ENCODE measurements at regions not wholly inside any gene's neighbourhood (a gene's known extent, or its start where the extent isn't known, plus 50 kb on each side); places are given as distances from the start of the nearest gene placed in this dataset.

DNA sequence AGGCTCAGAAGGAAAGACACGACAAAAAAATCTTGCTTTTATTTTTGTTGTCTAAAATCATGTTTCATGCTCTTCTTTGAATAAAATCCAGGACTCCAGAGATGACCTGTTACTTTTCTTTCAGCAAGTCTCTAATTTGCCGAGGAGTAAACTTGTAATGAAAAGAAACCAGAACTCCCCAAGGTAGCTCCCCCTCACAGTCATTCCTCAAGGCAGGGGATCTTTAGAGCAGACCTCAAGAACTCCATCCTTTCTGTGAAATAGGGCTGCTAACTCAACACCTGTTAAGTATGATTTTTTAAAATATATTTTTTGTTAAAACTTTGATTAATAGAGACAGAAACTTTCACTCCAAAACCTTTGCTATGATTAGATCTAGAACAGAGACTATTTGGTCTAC is 82.7 kb upstream of the ABCD3 start:
- no peak overlapping the region for H3K4me3 Mint-ChIP-seq
- H3K36me3 Mint-ChIP-seq (ENCODE audit: low read depth): peaks cover 2% of the 10 kb centered on the region
- no peak overlapping the region for H3K27ac Mint-ChIP-seq
- no peaks in the 10 kb centered on the region for H3K9me3 ChIP-seq (ENCODE audit: control insufficient read depth, low read length, poor library complexity, severe bottlenecking)
- H3K27me3 Mint-ChIP-seq: peaks cover 38% of the 10 kb centered on the region
- H3K4me1 Mint-ChIP-seq: peaks cover 3% of the 10 kb centered on the region
- ATAC-seq: no peak
- DNase-seq: no peak

GRCh38 chr1:94334764-94335163 is 83.4 kb upstream of the ABCD3 start:
- no peaks in the 10 kb centered on the region for H3K9me3 ChIP-seq (ENCODE audit: control insufficient read depth, low read length, poor library complexity, severe bottlenecking)
- DNase-seq: no peak
- H3K4me1 Mint-ChIP-seq: peaks cover under 1% of the 10 kb centered on the region
- H3K27me3 Mint-ChIP-seq: peaks cover 38% of the 10 kb centered on the region
- no peak for ATAC-seq
- no peak overlapping the region for H3K27ac Mint-ChIP-seq
- no peaks in the 10 kb centered on the region for H3K36me3 Mint-ChIP-seq (ENCODE audit: low read depth)
- H3K4me3 Mint-ChIP-seq: no peak overlapping the region

- no peak overlapping the region for H3K27ac Mint-ChIP-seq
- no peaks in the 10 kb centered on the region for H3K4me1 Mint-ChIP-seq
- DNase-seq (no peak), ATAC-seq (no peak)
- H3K4me3 Mint-ChIP-seq: no peak overlapping the region
- no peaks in the 10 kb centered on the region for H3K9me3 ChIP-seq (ENCODE audit: control insufficient read depth, low read length, poor library complexity, severe bottlenecking)
- H3K27me3 Mint-ChIP-seq: peaks cover 47% of the 10 kb centered on the region
- peaks cover 3% of the 10 kb centered on the region for H3K36me3 Mint-ChIP-seq (ENCODE audit: low read depth)
Measured at GRCh38 chr1:94332952-94333351, 85.2 kb upstream of the ABCD3 start.

DNA sequence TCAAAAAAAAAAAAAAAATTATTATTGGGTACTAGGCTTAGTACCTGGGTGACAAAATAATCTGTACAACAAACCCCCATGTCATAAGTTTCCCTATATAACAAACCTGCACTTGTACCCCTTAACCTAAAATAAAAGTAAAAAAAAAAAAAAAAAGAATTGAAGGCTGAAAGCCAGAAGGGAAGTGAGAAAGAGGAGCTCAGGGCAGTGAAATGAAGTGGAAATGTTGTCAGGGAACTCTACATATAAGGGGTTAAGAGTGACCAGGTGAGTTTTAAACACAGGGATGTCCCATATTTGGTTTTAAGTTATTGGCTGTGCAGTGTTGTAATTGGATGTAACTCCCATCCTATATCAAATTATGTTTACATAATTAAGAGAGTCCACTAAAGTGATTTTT is 85.7 kb upstream of the ABCD3 start:
- Mint-ChIP-seq H3K27me3 (peaks cover 51% of the 10 kb centered on the region), H3K4me3 (no peak overlapping the region), H3K27ac (no peak overlapping the region), H3K4me1 (no peaks in the 10 kb centered on the region), H3K36me3 (ENCODE audit: low read depth) (peaks cover 4% of the 10 kb centered on the region)
- no peaks in the 10 kb centered on the region for H3K9me3 ChIP-seq (ENCODE audit: control insufficient read depth, low read length, poor library complexity, severe bottlenecking)
- no peak for ATAC-seq
- DNase-seq: no peak

GRCh38 chr1:94329986-94330385 is 88.2 kb upstream of the ABCD3 start:
- H3K9me3 ChIP-seq (ENCODE audit: control insufficient read depth, low read length, poor library complexity, severe bottlenecking): no peaks in the 10 kb centered on the region
- H3K4me3 Mint-ChIP-seq: no peak overlapping the region
- no peak for ATAC-seq
- DNase-seq: no peak
- H3K4me1 Mint-ChIP-seq: no peaks in the 10 kb centered on the region
- H3K36me3 Mint-ChIP-seq (ENCODE audit: low read depth): peaks cover 4% of the 10 kb centered on the region
- peaks cover 68% of the 10 kb centered on the region for H3K27me3 Mint-ChIP-seq
- H3K27ac Mint-ChIP-seq: no peak overlapping the region

DNA sequence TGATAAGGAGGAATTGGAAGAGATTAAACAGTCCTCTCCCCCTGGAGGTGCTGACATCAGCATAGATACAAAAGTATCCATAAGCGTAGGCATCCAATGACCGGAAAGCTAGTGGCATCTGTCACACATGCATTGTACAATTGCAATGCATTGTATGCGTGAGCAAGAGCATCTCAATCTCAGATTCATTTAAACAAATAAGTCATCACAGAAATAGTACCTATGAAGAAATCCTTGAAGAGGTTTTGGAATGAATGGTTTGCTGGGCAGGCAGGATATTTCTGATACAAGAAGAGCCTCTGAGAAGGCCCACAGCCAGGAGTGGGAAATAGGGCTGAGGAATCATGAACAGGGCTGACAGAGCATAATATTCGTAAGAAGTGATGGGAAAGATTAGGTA is 88.9 kb upstream of the ABCD3 start:
- no peaks in the 10 kb centered on the region for H3K9me3 ChIP-seq (ENCODE audit: control insufficient read depth, low read length, poor library complexity, severe bottlenecking)
- Mint-ChIP-seq H3K4me1 (no peaks in the 10 kb centered on the region), H3K36me3 (ENCODE audit: low read depth) (peaks cover 4% of the 10 kb centered on the region), H3K27ac (no peak overlapping the region), H3K27me3 (peaks cover 68% of the 10 kb centered on the region), H3K4me3 (no peak overlapping the region)
- ATAC-seq: no peak
- DNase-seq: no peak

- ATAC-seq: no peak
- H3K9me3 ChIP-seq (ENCODE audit: control insufficient read depth, low read length, poor library complexity, severe bottlenecking): no peaks in the 10 kb centered on the region
- Mint-ChIP-seq H3K27me3 (peaks cover 76% of the 10 kb centered on the region), H3K4me1 (no peaks in the 10 kb centered on the region), H3K36me3 (ENCODE audit: low read depth) (peaks cover 4% of the 10 kb centered on the region), H3K27ac (no peak overlapping the region), H3K4me3 (no peak overlapping the region)
- no peak for DNase-seq
Measured at GRCh38 chr1:94327001-94327690, 89.8 kb upstream of the ARHGAP29 start.

DNA sequence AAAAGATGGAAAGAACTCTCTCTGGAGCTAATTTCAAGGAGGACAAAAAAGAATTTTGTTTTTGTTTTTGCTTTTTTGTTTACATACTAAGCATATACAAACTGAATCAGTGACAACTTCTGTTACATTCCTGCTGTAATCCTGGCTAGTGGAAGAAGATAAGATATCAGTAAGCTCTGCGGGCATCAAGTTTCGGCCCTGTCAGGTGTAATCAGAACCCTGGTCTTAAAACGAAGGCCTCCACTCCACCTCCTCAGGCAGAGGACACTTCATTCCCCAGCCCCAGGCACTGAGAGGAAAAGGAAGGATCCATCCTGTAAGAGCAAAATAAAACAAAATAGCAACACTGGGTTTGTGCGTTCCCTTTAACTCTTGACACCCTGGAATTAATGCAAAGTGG is 88.9 kb upstream of the ARHGAP29 start:
- H3K27ac Mint-ChIP-seq: no peak overlapping the region

GRCh38 chr1:94325377-94326302 is 88.3 kb upstream of the ARHGAP29 start:
- Mint-ChIP-seq H3K27ac (no peak overlapping the region), H3K4me3 (no peak overlapping the region), H3K27me3 (peaks cover 68% of the 10 kb centered on the region), H3K36me3 (ENCODE audit: low read depth) (peaks cover 4% of the 10 kb centered on the region), H3K4me1 (no peaks in the 10 kb centered on the region)
- DNase-seq: no peak
- no peak for ATAC-seq
- no peaks in the 10 kb centered on the region for H3K9me3 ChIP-seq (ENCODE audit: control insufficient read depth, low read length, poor library complexity, severe bottlenecking)

More for the DNA sequence above, 88.9 kb upstream of the ARHGAP29 start:
- H3K9me3 ChIP-seq (ENCODE audit: control insufficient read depth, low read length, poor library complexity, severe bottlenecking): no peaks in the 10 kb centered on the region
- Mint-ChIP-seq H3K36me3 (ENCODE audit: low read depth) (peaks cover 4% of the 10 kb centered on the region), H3K27me3 (peaks cover 71% of the 10 kb centered on the region), H3K4me1 (no peaks in the 10 kb centered on the region), H3K4me3 (no peak overlapping the region)
- no peak for ATAC-seq
- no peak for DNase-seq

DNA sequence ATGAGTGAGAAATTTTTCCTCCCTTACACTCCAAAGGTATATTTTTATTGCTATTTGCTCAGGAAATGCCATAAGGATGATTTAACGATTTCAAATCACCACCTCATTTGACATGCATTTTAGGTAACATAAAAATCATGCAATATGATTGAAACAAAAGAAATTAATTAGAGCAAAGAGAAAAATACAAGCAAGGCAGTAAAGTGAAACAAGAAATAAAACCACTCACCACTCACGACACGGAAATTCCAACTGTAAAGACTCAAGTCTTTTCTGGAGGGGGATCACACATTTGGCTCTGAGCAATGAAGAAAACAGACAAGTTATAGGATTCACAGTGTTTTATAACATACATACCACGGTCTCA is 86.8 kb upstream of the ARHGAP29 start:
- ATAC-seq (no peak), DNase-seq (no peak)
- no peak overlapping the region for H3K4me3 Mint-ChIP-seq
- H3K9me3 ChIP-seq (ENCODE audit: control insufficient read depth, low read length, poor library complexity, severe bottlenecking): no peaks in the 10 kb centered on the region
- no peaks in the 10 kb centered on the region for H3K4me1 Mint-ChIP-seq
- H3K27ac Mint-ChIP-seq: no peak overlapping the region
- H3K36me3 Mint-ChIP-seq (ENCODE audit: low read depth): peaks cover 4% of the 10 kb centered on the region
- H3K27me3 Mint-ChIP-seq: peaks cover 59% of the 10 kb centered on the region

- Mint-ChIP-seq H3K36me3 (ENCODE audit: low read depth) (peaks cover 4% of the 10 kb centered on the region), H3K27me3 (peaks cover 61% of the 10 kb centered on the region), H3K4me3 (no peak overlapping the region), H3K4me1 (no peaks in the 10 kb centered on the region), H3K27ac (no peak overlapping the region)
- DNase-seq (no peak), ATAC-seq (no peak)
- H3K9me3 ChIP-seq (ENCODE audit: control insufficient read depth, low read length, poor library complexity, severe bottlenecking): no peaks in the 10 kb centered on the region
Measured at GRCh38 chr1:94323311-94324177, 86.2 kb upstream of the ARHGAP29 start.

DNA sequence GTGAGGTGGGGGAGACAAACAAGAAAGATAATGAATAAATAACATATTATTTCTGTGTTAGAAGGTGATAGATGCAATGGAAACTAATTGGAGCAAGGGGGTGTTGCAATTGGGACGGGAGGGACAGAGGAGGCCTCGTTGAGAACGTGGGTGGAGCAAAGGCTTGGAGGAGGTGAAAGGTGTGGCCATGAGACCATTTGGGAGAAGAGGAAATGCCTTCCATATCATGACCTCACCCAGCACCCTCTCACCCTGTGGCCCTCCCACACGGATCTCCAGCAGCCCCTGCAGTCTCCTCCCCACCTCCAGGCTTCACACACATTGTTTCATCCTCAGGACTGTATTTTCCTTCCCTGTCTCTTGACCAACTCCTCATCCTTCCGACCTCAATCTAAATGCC is 85.3 kb upstream of the ARHGAP29 start:
- no peaks in the 10 kb centered on the region for H3K9me3 ChIP-seq (ENCODE audit: control insufficient read depth, low read length, poor library complexity, severe bottlenecking)
- Mint-ChIP-seq H3K4me3 (no peak overlapping the region), H3K4me1 (no peaks in the 10 kb centered on the region), H3K27me3 (peaks cover 56% of the 10 kb centered on the region), H3K36me3 (ENCODE audit: low read depth) (no peaks in the 10 kb centered on the region), H3K27ac (no peak overlapping the region)
- ATAC-seq: no peak
- no peak for DNase-seq

- DNase-seq: no peak
- no peak for ATAC-seq
- H3K9me3 ChIP-seq (ENCODE audit: control insufficient read depth, low read length, poor library complexity, severe bottlenecking): no peaks in the 10 kb centered on the region
- H3K27ac Mint-ChIP-seq: no peak overlapping the region
- H3K36me3 Mint-ChIP-seq (ENCODE audit: low read depth): no peaks in the 10 kb centered on the region
- no peak overlapping the region for H3K4me3 Mint-ChIP-seq
- no peaks in the 10 kb centered on the region for H3K4me1 Mint-ChIP-seq
- peaks cover 53% of the 10 kb centered on the region for H3K27me3 Mint-ChIP-seq
Measured at GRCh38 chr1:94321662-94322061, 84.3 kb upstream of the ARHGAP29 start.

All from T-helper 17 cell (primary cell).